ENCODE measurements at regions not wholly inside any gene's neighbourhood (a gene's known extent, or its start where the extent isn't known, plus 50 kb on each side); places are given as distances from the start of the nearest gene placed in this dataset.

GRCh38 chr5:92402956-92403702 is 1020.0 kb upstream of the ARRDC3 start:
- Histone ChIP-seq H3K36me3 (no peaks in the 10 kb centered on the region), H3K27ac (no peak overlapping the region), H3K4me1 (no peaks in the 10 kb centered on the region), H3K27me3 (no peaks in the 10 kb centered on the region), H3K9me3 (no peaks in the 10 kb centered on the region), H3K4me3 (no peak overlapping the region)
- no peak for TF ChIP-seq CTCF (IDR thresholded peaks at IDR 0.05)
- no peak for DNase-seq
- no peak for ATAC-seq
- WGBS, 2 donors, result 66 to 77% methylated on average over 7 of the region's 7 CpGs
- intact Hi-C loops (cut with DNase I), result no loop called here
- no peak for FAIRE-seq

- no peak for DNase-seq
- Histone ChIP-seq H3K36me3 (no peaks in the 10 kb centered on the region), H3K4me3 (no peak overlapping the region), H3K27me3 (no peaks in the 10 kb centered on the region), H3K9me3 (no peaks in the 10 kb centered on the region), H3K4me1 (no peaks in the 10 kb centered on the region), H3K27ac (no peak overlapping the region)
- intact Hi-C loops (cut with DNase I), result no loop called here
- TF ChIP-seq CTCF (IDR thresholded peaks at IDR 0.05), result no peak
- ATAC-seq, result no peak
- WGBS, 2 donors, result 36 to 50% methylated on average over 2 of the region's 2 CpGs
- FAIRE-seq, result no peak
These were observed 1018.9 kb upstream of the ARRDC3 start for GRCh38 chr5:92402045-92402444.

- Histone ChIP-seq H3K4me1 (no peaks in the 10 kb centered on the region), H3K9me3 (no peaks in the 10 kb centered on the region), H3K27me3 (no peaks in the 10 kb centered on the region), H3K4me3 (no peak overlapping the region), H3K27ac (no peak overlapping the region), H3K36me3 (no peaks in the 10 kb centered on the region)
- DNase-seq, result no peak
- no peak for TF ChIP-seq CTCF (IDR thresholded peaks at IDR 0.05)
- intact Hi-C loops (cut with DNase I), result no loop called here
- no peak for ATAC-seq
- FAIRE-seq, result no peak
- 28 to 37% methylated on average over 5 of the region's 5 CpGs for WGBS, 2 donors
These were observed 1018.4 kb upstream of the ARRDC3 start for GRCh38 chr5:92401492-92401891.

GRCh38 chr5:92394936-92395335 is 1011.8 kb upstream of the ARRDC3 start:
- Histone ChIP-seq H3K9me3 (no peaks in the 10 kb centered on the region), H3K4me1 (no peaks in the 10 kb centered on the region), H3K27ac (no peak overlapping the region), H3K36me3 (no peaks in the 10 kb centered on the region), H3K27me3 (no peaks in the 10 kb centered on the region), H3K4me3 (no peak overlapping the region)
- intact Hi-C loops (cut with DNase I), result no loop called here
- TF ChIP-seq CTCF (IDR thresholded peaks at IDR 0.05), result no peak
- no peak for FAIRE-seq
- ATAC-seq, result no peak
- 47 to 62% methylated on average over 1 of the region's 1 CpG for WGBS, 2 donors
- no peak for DNase-seq

GRCh38 chr5:92390657-92391056 is 1007.5 kb upstream of the ARRDC3 start:
- ATAC-seq, result no peak
- no peak for TF ChIP-seq CTCF (IDR thresholded peaks at IDR 0.05)
- WGBS, 2 donors, result 28 to 31% methylated on average over 1 of the region's 1 CpG

More at GRCh38 chr5:92390657-92391056, 1007.5 kb upstream of the ARRDC3 start:
- DNase-seq, result no peak
- Histone ChIP-seq H3K27ac (no peak overlapping the region), H3K27me3 (no peaks in the 10 kb centered on the region), H3K4me3 (no peak overlapping the region), H3K4me1 (no peaks in the 10 kb centered on the region), H3K36me3 (no peaks in the 10 kb centered on the region), H3K9me3 (no peaks in the 10 kb centered on the region)
- FAIRE-seq, result no peak
- intact Hi-C loops (cut with DNase I), result no loop called here
